ENCODE measurements at regions not wholly inside any gene's neighbourhood (a gene's known extent, or its start where the extent isn't known, plus 50 kb on each side); places are given as distances from the start of the nearest gene placed in this dataset.

GRCh38 chr20:57877995-57878394 is 168.2 kb upstream of the PMEPA1 start:
- Histone ChIP-seq H2AFZ (ENCODE audit: control insufficient read depth, low read length) (no peak overlapping the region), H3K9me1 (ENCODE audit: control insufficient read depth, extremely low read depth, insufficient read depth, low read length) (no peaks in the 10 kb centered on the region), H3K79me2 (ENCODE audit: control insufficient read depth, insufficient read depth, low read length) (no peaks in the 10 kb centered on the region), H3K9ac (ENCODE audit: control insufficient read depth, extremely low read depth, insufficient read depth, low read length) (no peak overlapping the region), H3K4me2 (ENCODE audit: control insufficient read depth, extremely low read depth, insufficient read depth, low read depth, low read length) (no peak overlapping the region), H3K27me3 (ENCODE audit: control insufficient read depth, extremely low read depth, insufficient read depth, low read length) (peaks cover 77% of the 10 kb centered on the region), H4K20me1 (ENCODE audit: control insufficient read depth, extremely low read depth, insufficient read depth, low read length) (peaks cover 5% of the 10 kb centered on the region), H3K27ac (ENCODE audit: control insufficient read depth, insufficient read depth, low read length) (no peak overlapping the region), H3K4me1 (ENCODE audit: control insufficient read depth, extremely low read depth, insufficient read depth, low read length) (no peaks in the 10 kb centered on the region), H3K36me3 (ENCODE audit: control insufficient read depth in 2 of 2, extremely low read depth in 1 of 2, insufficient read depth in 2 of 2, low read length in 2 of 2) (no peaks in the 10 kb centered on the region), H3K4me3 (ENCODE audit: control insufficient read depth in 2 of 3, extremely low read depth in 1 of 3, insufficient read depth in 2 of 3, low read depth in 1 of 3, low read length in 3 of 3) (no peak overlapping the region), H3K9me3 (ENCODE audit: control insufficient read depth, low read depth, low read length) (no peaks in the 10 kb centered on the region)
- dilution Hi-C loops (cut with MboI; ENCODE audit: extremely low pct_ligation_motif_present, low sequenced_read_pairs), result no loop called here
- FAIRE-seq, result no peak
- DNase-seq (ENCODE audit: low read depth, low spot score), result no peak
- TF ChIP-seq CTCF (optimal IDR thresholded peaks at IDR 0.05 in 1 of 3, IDR thresholded peaks at IDR 0.05 in 1 of 3, conservative IDR thresholded peaks at IDR 0.05 in 1 of 3; ENCODE audit: extremely low read depth in 1 of 3, insufficient read depth in 2 of 3, low read length in 3 of 3) (no peak), EZH2 (IDR thresholded peaks at IDR 0.05; ENCODE audit: low read length) (no peak)

- no peaks in the 10 kb centered on the region for H3K79me2 ChIP-seq (ENCODE audit: control insufficient read depth, insufficient read depth, low read length)
- peaks cover 5% of the 10 kb centered on the region for H4K20me1 ChIP-seq (ENCODE audit: control insufficient read depth, extremely low read depth, insufficient read depth, low read length)
- H3K4me2 ChIP-seq (ENCODE audit: control insufficient read depth, extremely low read depth, insufficient read depth, low read depth, low read length), result no peak overlapping the region
- no peak overlapping the region for H3K27ac ChIP-seq (ENCODE audit: control insufficient read depth, insufficient read depth, low read length)
- no peaks in the 10 kb centered on the region for H3K36me3 ChIP-seq (ENCODE audit: control insufficient read depth in 2 of 2, extremely low read depth in 1 of 2, insufficient read depth in 2 of 2, low read length in 2 of 2)
- H3K4me1 ChIP-seq (ENCODE audit: control insufficient read depth, extremely low read depth, insufficient read depth, low read length), result no peaks in the 10 kb centered on the region
- DNase-seq (ENCODE audit: low read depth, low spot score), result no peak
- no peak overlapping the region for H3K4me3 ChIP-seq (ENCODE audit: control insufficient read depth in 2 of 3, extremely low read depth in 1 of 3, insufficient read depth in 2 of 3, low read depth in 1 of 3, low read length in 3 of 3)
- no peak overlapping the region for H3K9ac ChIP-seq (ENCODE audit: control insufficient read depth, extremely low read depth, insufficient read depth, low read length)
- H3K9me3 ChIP-seq (ENCODE audit: control insufficient read depth, low read depth, low read length), result no peaks in the 10 kb centered on the region
- H3K27me3 ChIP-seq (ENCODE audit: control insufficient read depth, extremely low read depth, insufficient read depth, low read length), result peaks cover 76% of the 10 kb centered on the region
- no peak overlapping the region for H2AFZ ChIP-seq (ENCODE audit: control insufficient read depth, low read length)
- FAIRE-seq, result no peak
- H3K9me1 ChIP-seq (ENCODE audit: control insufficient read depth, extremely low read depth, insufficient read depth, low read length), result no peaks in the 10 kb centered on the region
- dilution Hi-C loops (cut with MboI; ENCODE audit: extremely low pct_ligation_motif_present, low sequenced_read_pairs), result no loop called here
- no peak for TF ChIP-seq CTCF (optimal IDR thresholded peaks at IDR 0.05 in 1 of 3, IDR thresholded peaks at IDR 0.05 in 1 of 3, conservative IDR thresholded peaks at IDR 0.05 in 1 of 3; ENCODE audit: extremely low read depth in 1 of 3, insufficient read depth in 2 of 3, low read length in 3 of 3)
- TF ChIP-seq EZH2 (IDR thresholded peaks at IDR 0.05; ENCODE audit: low read length), result no peak
Observed at GRCh38 chr20:57877131-57877824, 167.5 kb upstream of the PMEPA1 start.
